ENCODE measurements at regions not wholly inside any gene's neighbourhood (a gene's known extent, or its start where the extent isn't known, plus 50 kb on each side); places are given as distances from the start of the nearest gene placed in this dataset.
A peak's percentile ranks its signal among the peaks of the same experiment; 100 is the strongest.
"Not testable (repeated sequence)": the region's sequence is repeated elsewhere in the genome, so short reads cannot be mapped to it uniquely, and the experiment has no call there.

- H3K4me1 ChIP-seq = no peaks in the 10 kb centered on the region
- TF ChIP-seq CTCF (IDR thresholded peaks at IDR 0.05) = no peak
- intact Hi-C loops (cut with DNase I) = no loop called here
- no peak overlapping the region for H3K27ac ChIP-seq
- H3K36me3 ChIP-seq = no peaks in the 10 kb centered on the region
- no peak for DNase-seq
- no peak overlapping the region for H3K4me3 ChIP-seq
- ATAC-seq = no peak
- peaks cover 11% of the 10 kb centered on the region for H3K27me3 ChIP-seq (ENCODE audit: low read depth)
- H3K9me3 ChIP-seq = peaks cover 5% of the 10 kb centered on the region
Observed at GRCh38 chr3:184502123-184502667, 59.4 kb upstream of the EPHB3 start.

- peaks cover 16% of the 10 kb centered on the region for H3K27me3 ChIP-seq (ENCODE audit: low read depth)
- H3K9me3 ChIP-seq; DNase-seq; H3K36me3 ChIP-seq; H3K27ac ChIP-seq; ATAC-seq; H3K4me3 ChIP-seq; H3K4me1 ChIP-seq; intact Hi-C loops (cut with DNase I): not testable (repeated sequence)
Observed at GRCh38 chr3:184502841-184503240, 58.7 kb upstream of the EPHB3 start.

- peaks cover 11% of the 10 kb centered on the region for H3K27me3 ChIP-seq (ENCODE audit: low read depth)
- no peaks in the 10 kb centered on the region for H3K36me3 ChIP-seq
- TF ChIP-seq CTCF (IDR thresholded peaks at IDR 0.05) = no peak
- H3K27ac ChIP-seq = no peak overlapping the region
- intact Hi-C loops (cut with DNase I) = no loop called here
- H3K9me3 ChIP-seq = peaks cover 5% of the 10 kb centered on the region
- no peak for ATAC-seq
- DNase-seq = no peak
- H3K4me1 ChIP-seq = no peaks in the 10 kb centered on the region
- H3K4me3 ChIP-seq = no peak overlapping the region
Observed at GRCh38 chr3:184503647-184504046, 57.9 kb upstream of the EPHB3 start.

- H3K27me3 ChIP-seq (ENCODE audit: low read depth) = peaks cover 15% of the 10 kb centered on the region
- ATAC-seq (peak; percentile 48 to 57), DNase-seq (no peak)
- no peak overlapping the region for H3K27ac ChIP-seq
- no peak overlapping the region for H3K4me3 ChIP-seq
- H3K36me3 ChIP-seq = no peaks in the 10 kb centered on the region
- TF ChIP-seq CTCF (IDR thresholded peaks at IDR 0.05) = no peak
- H3K4me1 ChIP-seq = no peaks in the 10 kb centered on the region
- intact Hi-C loops (cut with DNase I) = no loop called here
- H3K9me3 ChIP-seq = peaks cover 5% of the 10 kb centered on the region
Observed at GRCh38 chr3:184505076-184505878, 56.3 kb upstream of the EPHB3 start.

- H3K27ac ChIP-seq = no peak overlapping the region
- no peak overlapping the region for H3K4me3 ChIP-seq
- no peaks in the 10 kb centered on the region for H3K4me1 ChIP-seq
- H3K27me3 ChIP-seq (ENCODE audit: low read depth) = peaks cover 21% of the 10 kb centered on the region
- no peak for DNase-seq
- intact Hi-C loops (cut with DNase I) = no loop called here
- H3K36me3 ChIP-seq = no peaks in the 10 kb centered on the region
- no peak for ATAC-seq
- peaks cover 5% of the 10 kb centered on the region for H3K9me3 ChIP-seq
- no peak for TF ChIP-seq CTCF (IDR thresholded peaks at IDR 0.05)
Observed at GRCh38 chr3:184506561-184506991, 55.0 kb upstream of the EPHB3 start.

GRCh38 chr3:184508938-184509337 lies 52.6 kb upstream of the EPHB3 start:
- H3K9me3 ChIP-seq = no peaks in the 10 kb centered on the region
- no peaks in the 10 kb centered on the region for H3K36me3 ChIP-seq
- H3K27ac ChIP-seq = no peak overlapping the region
- no peak for TF ChIP-seq CTCF (IDR thresholded peaks at IDR 0.05)
- ATAC-seq (peak in 1 of 2 donors; percentile 18), DNase-seq (peak; percentile 50)
- intact Hi-C loops (cut with DNase I) = no loop called here
- peaks cover 39% of the 10 kb centered on the region for H3K27me3 ChIP-seq (ENCODE audit: low read depth)
- H3K4me3 ChIP-seq = no peak overlapping the region
- H3K4me1 ChIP-seq = peaks cover 8% of the 10 kb centered on the region

Data from lower lobe of right lung (tissue), 2 donors.